ENCODE measurements at regions not wholly inside any gene's neighbourhood (a gene's known extent, or its start where the extent isn't known, plus 50 kb on each side); places are given as distances from the start of the nearest gene placed in this dataset.
"Not testable (repeated sequence)": the region's sequence is repeated elsewhere in the genome, so short reads cannot be mapped to it uniquely, and the experiment has no call there.

- DNase-seq (ENCODE audit: low spot score): peak; percentile 63
Observed at GRCh38 chr10:22824984-22825383, 102.9 kb upstream of the ARMC3 start.

DNA sequence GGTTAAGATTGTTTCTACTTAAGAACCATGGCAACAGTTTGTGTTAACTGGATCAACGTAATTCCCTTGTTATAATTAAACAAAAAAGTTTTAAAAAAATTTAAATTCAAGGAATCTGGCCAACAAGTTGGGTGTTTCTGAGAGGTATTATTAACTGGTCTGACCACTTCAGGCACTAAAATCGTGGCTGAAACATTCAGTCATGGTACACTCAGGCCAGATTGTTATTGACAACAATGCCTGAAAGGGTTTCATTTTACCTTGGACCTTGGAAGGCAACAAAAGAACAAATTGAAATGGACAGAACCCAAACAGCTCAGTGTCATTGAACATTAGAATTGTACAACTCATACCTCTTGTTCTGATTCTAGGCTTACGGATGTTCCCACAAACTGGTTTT is 103.3 kb upstream of the ARMC3 start:
- no peak for DNase-seq (ENCODE audit: low spot score)

DNA sequence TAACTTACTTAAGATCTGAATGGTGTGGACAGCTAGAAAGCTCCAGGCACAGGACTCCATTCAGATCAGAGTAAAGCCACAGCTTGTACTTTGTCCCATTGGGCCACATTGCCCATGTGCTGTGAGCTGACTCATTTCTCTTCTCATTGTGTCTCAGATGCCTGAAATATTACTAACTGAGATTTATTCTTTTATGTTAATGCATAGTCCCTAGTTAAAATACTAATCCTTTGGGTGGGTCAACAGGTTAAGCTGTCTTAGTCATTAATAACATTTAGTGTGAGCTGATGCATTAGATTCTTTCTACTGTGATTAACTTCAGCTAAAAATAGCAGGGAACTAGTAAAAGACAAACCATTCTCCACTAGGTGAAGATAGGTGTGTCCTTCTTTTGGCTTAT is 104.7 kb upstream of the ARMC3 start:
- DNase-seq (ENCODE audit: low spot score): peak; percentile 71

GRCh38 chr10:22821921-22822320 is 105.9 kb upstream of the ARMC3 start:
- not testable (repeated sequence) for DNase-seq (ENCODE audit: low spot score)

GRCh38 chr10:22821501-22821900 is 106.4 kb upstream of the ARMC3 start:
- peak; percentile 60 for DNase-seq (ENCODE audit: low spot score)

DNA sequence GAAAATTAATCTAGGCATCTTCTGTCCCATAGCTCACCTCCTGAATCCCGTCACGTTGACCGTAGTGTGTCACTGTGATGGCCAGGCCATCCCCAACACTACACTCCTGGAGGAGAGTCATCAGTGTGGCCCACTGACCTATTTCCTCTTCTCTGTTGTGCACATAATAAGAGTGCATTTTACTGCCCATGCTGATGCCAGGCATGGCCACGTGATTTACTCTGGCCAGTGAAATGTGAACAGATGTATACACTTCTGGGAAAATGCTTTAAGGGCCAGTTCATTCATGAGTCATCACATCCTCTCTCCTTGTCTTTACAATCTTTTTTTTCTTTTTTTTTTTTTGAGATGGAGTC is 101.9 kb upstream of the PIP4K2A start:
- peak; percentile 73 for DNase-seq (ENCODE audit: low spot score)

GRCh38 chr10:22810643-22811465 is 96.5 kb upstream of the PIP4K2A start:
- no peak for DNase-seq (ENCODE audit: low spot score)

DNA sequence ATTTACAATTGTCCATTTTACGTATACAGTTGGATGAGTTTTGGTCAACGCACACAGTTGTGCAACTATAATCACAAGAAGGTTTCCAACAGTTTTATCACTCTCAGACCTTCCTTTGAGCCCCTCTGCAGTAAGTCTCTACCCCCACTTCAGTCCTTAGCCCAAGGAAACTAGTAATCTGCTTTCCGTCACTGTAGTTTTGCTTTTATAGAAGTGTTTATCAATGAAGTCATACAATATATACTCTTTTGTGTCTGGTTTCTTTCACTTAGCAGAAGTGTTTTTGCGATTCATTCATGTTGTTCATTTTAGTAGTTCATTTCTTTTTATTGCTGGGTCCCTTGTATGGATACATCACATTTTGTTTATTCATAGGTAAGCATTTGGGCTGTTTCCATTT is 92.9 kb upstream of the PIP4K2A start:
- no peak for DNase-seq (ENCODE audit: low spot score)

- DNase-seq (ENCODE audit: low spot score): peak; percentile 86
Observed at GRCh38 chr10:22805304-22805703, 90.9 kb upstream of the PIP4K2A start.

- DNase-seq (ENCODE audit: low spot score): peak; percentile 51
Observed at GRCh38 chr10:22803261-22803885, 89.0 kb upstream of the PIP4K2A start.

GRCh38 chr10:22801785-22802184 is 87.4 kb upstream of the PIP4K2A start:
- no peak for DNase-seq (ENCODE audit: low spot score)

DNA sequence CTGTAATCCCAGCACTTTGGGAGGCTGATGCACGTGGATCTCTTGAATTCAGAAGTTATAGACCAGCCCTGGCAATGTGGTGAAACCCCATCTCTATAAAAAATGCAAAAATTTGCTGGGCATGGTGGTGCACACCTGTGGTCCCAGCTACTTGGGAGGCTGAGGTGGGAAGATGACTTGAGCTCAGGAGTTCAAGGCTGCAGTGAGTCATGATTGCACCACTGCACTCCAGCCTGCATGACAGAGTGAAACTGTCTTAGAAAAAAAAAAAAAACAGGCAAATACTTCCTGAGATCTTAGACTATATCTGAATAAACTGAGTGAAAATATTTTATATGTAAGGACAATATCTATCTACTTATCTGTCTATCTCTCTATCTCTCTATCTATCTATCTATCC is 83.4 kb upstream of the PIP4K2A start:
- DNase-seq (ENCODE audit: low spot score): not testable (repeated sequence)

DNA sequence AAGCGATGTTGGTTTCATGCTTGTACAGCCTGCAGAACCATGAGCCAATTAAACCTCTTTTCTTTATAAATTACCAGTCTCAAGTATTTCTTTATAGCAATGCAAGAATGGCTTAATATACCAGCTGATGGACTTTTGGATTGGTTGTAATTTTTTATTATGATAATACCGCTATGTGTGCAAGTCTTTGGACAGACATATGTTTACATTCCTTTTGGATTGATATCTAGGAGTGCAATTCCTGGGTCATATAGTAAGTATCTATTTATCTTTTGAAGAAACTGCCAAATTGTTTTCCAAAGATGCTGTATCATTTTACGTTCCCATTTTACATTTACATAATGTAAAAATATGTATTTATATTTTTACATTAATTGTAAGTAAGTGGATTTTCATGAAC is 81.2 kb upstream of the PIP4K2A start:
- DNase-seq (ENCODE audit: low spot score): no peak

DNA sequence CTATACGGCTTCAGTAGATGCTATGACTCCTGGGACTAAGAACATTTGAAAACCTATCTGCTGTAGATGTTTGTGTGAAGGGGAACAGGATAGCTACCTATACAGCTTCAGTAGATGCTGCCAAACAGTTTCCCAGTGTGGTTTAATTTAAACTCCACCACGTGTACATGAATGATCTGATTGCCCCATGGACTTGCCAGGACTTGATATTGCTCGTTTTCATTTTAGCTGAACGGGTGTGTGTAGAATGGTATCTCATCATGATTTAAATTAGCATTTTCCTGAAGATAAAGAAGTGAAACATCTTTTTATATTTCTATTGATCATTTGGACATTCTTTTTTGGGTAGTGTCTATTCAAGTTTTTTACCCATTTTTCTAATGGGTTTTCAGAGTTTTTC is 77.8 kb upstream of the PIP4K2A start:
- no peak for DNase-seq (ENCODE audit: low spot score)

- DNase-seq (ENCODE audit: low spot score): no peak
Observed at GRCh38 chr10:22791665-22792064, 77.3 kb upstream of the PIP4K2A start.

DNA sequence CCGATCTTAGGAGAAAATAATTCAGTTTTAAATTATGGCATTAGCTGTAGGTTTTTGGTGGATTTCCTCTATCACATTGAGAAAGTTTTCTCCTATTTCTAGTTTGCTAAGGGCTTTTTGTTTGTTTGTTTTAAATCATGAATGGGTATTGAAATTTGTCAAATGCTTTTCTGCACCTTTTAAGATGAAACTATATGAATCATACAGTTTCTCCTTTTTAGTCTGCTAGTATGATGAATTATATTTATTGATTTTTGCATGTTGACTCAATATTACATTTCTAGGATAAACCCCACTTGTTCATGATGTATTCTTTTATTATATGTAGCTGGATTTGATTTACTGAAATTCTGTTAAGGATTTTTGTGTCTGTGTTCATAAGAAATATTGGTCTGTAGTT is 70.3 kb upstream of the PIP4K2A start:
- DNase-seq (ENCODE audit: low spot score): no peak

GRCh38 chr10:22783807-22784206 is 69.4 kb upstream of the PIP4K2A start:
- no peak for DNase-seq (ENCODE audit: low spot score)

DNA sequence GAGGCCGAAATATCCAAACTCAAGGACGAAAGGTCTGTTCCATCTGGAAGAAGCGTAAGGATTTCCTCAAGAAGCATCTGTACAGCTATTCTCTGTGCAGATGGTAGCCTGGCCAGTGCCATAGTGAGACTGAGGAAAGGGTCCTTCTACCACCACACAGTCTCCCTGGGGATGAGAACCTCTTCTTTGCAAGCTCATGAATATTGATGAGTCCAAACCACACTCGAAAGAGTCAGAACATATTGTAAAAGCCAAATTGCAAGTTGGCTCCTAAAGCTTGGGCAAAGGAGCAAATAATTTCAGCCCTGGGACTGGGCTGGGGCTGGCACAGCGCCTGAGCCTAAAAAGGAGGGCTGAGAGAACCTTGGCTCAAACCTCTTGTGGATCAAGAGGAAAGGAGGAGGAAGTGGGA is 66.1 kb upstream of the PIP4K2A start:
- DNase-seq (ENCODE audit: low spot score): no peak

DNA sequence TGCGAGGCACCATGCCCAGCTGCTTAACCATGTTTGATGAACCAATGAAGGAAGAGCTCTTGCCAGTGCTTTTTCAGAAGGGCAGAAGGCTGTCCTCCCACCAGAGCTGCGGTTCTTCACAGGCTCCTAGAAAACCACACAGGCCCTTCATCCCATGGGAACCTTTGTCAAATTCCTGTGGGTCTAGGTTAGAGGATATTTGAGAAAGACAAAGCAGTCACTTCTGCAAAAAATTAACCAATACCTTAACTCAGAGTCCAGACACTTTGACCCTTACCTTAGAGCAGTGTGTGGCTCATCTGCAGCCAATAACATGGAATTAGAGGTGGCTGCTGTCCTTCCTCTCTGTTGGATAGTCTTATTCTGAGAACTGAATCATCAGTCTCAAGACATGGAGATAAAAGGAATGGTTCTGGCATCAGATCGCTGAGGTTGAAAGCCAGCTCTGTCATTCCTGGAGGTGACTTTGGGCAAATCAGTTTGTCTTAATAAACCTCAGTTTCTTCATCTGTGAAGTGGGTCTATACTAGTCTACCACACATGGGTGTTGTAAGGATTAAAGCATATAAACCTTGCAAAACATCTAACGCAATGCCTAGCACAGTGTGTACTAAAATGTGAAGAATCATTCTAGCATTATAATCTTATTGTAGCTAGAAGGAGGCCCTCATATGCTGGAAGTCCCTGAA is 65.1 kb upstream of the PIP4K2A start:
- DNase-seq (ENCODE audit: low spot score): no peak

- DNase-seq (ENCODE audit: low spot score): no peak
Observed at GRCh38 chr10:22774102-22774501, 59.7 kb upstream of the PIP4K2A start.

DNA sequence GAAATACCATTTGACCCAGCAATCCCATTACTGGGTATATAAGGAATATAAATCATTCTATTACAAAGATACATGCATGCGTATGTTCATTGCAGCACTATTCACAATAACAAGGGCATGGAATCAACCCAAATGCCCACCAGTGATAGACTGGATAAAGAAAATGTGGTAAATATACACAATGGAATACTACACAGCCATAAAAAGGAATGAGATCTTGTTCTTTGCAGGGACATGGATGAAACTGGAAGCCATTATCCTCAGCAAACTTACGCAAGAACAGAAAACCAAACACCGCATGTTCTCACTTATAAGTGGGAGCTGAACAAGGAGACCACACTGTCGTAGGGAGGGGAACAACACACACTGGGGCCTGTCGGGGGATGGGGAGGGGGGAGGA is 57.3 kb upstream of the PIP4K2A start:
- not testable (repeated sequence) for DNase-seq (ENCODE audit: low spot score)

- no peak for DNase-seq (ENCODE audit: low spot score)
Observed at GRCh38 chr10:22770270-22770669, 55.9 kb upstream of the PIP4K2A start.

DNA sequence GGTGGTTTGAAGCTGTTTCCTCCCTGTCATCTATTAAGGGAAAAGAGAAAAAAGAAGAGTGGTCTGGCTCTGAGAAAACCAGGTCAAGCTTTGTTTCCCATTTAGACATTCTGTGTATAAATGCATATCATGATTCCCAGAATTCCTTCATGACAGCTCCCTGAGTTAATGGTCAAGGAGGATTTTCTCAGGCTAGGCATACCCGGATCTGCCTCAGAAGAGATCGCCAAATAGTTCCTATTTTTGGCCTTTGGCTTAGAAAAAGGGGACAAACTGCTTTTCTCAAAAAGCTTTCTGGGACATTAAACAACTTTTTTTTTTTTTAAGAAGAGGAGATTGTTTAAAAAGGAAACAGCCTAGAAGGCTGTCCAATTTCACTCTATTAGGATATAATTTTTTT is 53.5 kb upstream of the PIP4K2A start:
- no peak for DNase-seq (ENCODE audit: low spot score)

All from AG08395 (cell line).